ENCODE measurements at regions not wholly inside any gene's neighbourhood (a gene's known extent, or its start where the extent isn't known, plus 50 kb on each side); places are given as distances from the start of the nearest gene placed in this dataset.

GRCh38 chr7:86947929-86948328 is 111.5 kb downstream of the ELAPOR2 start:
- DNase-seq (ENCODE audit: low read depth), result no peak

- no peak for DNase-seq (ENCODE audit: low read depth)
Observed at GRCh38 chr7:86943447-86943846, 116.0 kb downstream of the ELAPOR2 start.

- DNase-seq (ENCODE audit: low read depth), result no peak
Observed at GRCh38 chr7:86942995-86943394, 116.5 kb downstream of the ELAPOR2 start.

GRCh38 chr7:86942081-86942480 is 117.4 kb downstream of the ELAPOR2 start:
- no peak for DNase-seq (ENCODE audit: low read depth)

- DNase-seq (ENCODE audit: low read depth), result peak; percentile 19
Observed at GRCh38 chr7:86939197-86939814, 120.1 kb downstream of the ELAPOR2 start.

- no peak for DNase-seq (ENCODE audit: low read depth)
Observed at GRCh38 chr7:86937363-86937878, 122.0 kb downstream of the ELAPOR2 start.

- DNase-seq (ENCODE audit: low read depth), result no peak
Observed at GRCh38 chr7:86933295-86933845, 126.1 kb downstream of the ELAPOR2 start.

- peak; percentile 31 for DNase-seq (ENCODE audit: low read depth)
Observed at GRCh38 chr7:86932038-86932512, 127.4 kb downstream of the ELAPOR2 start.

- DNase-seq (ENCODE audit: low read depth), result no peak
Observed at GRCh38 chr7:86931439-86931838, 128.0 kb downstream of the ELAPOR2 start.

GRCh38 chr7:86930554-86931307 is 128.7 kb downstream of the ELAPOR2 start:
- DNase-seq (ENCODE audit: low read depth), result no peak

- DNase-seq (ENCODE audit: low read depth), result no peak
Observed at GRCh38 chr7:86929293-86930109, 130.0 kb downstream of the ELAPOR2 start.

GRCh38 chr7:86928308-86928707 is 131.1 kb downstream of the ELAPOR2 start:
- no peak for DNase-seq (ENCODE audit: low read depth)

GRCh38 chr7:86926732-86927131 is 132.7 kb downstream of the ELAPOR2 start:
- no peak for DNase-seq (ENCODE audit: low read depth)

- no peak for DNase-seq (ENCODE audit: low read depth)
Observed at GRCh38 chr7:86925221-86925620, 134.2 kb downstream of the ELAPOR2 start.

- DNase-seq (ENCODE audit: low read depth), result no peak
Observed at GRCh38 chr7:86923527-86923926, 135.9 kb downstream of the ELAPOR2 start.

- DNase-seq (ENCODE audit: low read depth), result no peak
Observed at GRCh38 chr7:86920154-86920553, 139.3 kb downstream of the ELAPOR2 start.

- DNase-seq (ENCODE audit: low read depth), result no peak
Observed at GRCh38 chr7:86918245-86918644, 141.2 kb downstream of the ELAPOR2 start.

- DNase-seq (ENCODE audit: low read depth), result no peak
Observed at GRCh38 chr7:86916277-86916825, 143.1 kb downstream of the ELAPOR2 start.

GRCh38 chr7:86914551-86914950 is 144.9 kb downstream of the ELAPOR2 start:
- no peak for DNase-seq (ENCODE audit: low read depth)

Data from forelimb muscle (tissue), 1 donor.